22Rv1 (cell line): ENCODE measurements at regions not wholly inside any gene's neighbourhood (a gene's known extent, or its start where the extent isn't known, plus 50 kb on each side); places are given as distances from the start of the nearest gene placed in this dataset.

Experiments used
- ZFX ChIP-seq: fragments of 450-650 bp; IDR thresholded peaks from 2 replicates; pipeline ENCODE4 v1.6.1; 2017; ENCODE audit warnings: antibody characterized with exemption, borderline replicate concordance
- TF ChIP-seq, protein P1 (sequence below): fragments of 450-650 bp; IDR thresholded peaks from 2 replicates; pipeline ENCODE4 v1.5.1; 2017; ENCODE audit warnings: mild to moderate bottlenecking

DNA sequence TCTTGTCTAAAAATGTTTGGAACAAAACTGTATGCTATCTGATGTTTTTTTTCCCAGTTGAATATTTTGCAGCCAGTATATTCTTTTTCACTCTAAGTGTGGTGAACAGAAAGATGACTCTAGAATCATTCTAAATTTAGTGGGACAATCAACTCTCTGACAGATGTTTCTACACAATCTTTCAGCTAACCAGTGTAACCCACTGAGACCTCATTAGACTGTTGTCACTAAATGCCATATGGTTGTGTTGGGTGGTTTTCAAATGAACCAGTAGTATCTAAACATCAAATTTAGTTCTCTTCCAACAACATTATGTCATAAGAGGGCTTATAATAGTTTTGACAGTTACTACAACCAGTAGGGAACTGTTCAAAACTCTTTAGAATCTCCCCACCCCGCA, 129.6 kb upstream of the PRLR start:
- TF ChIP-seq, protein P1, sequence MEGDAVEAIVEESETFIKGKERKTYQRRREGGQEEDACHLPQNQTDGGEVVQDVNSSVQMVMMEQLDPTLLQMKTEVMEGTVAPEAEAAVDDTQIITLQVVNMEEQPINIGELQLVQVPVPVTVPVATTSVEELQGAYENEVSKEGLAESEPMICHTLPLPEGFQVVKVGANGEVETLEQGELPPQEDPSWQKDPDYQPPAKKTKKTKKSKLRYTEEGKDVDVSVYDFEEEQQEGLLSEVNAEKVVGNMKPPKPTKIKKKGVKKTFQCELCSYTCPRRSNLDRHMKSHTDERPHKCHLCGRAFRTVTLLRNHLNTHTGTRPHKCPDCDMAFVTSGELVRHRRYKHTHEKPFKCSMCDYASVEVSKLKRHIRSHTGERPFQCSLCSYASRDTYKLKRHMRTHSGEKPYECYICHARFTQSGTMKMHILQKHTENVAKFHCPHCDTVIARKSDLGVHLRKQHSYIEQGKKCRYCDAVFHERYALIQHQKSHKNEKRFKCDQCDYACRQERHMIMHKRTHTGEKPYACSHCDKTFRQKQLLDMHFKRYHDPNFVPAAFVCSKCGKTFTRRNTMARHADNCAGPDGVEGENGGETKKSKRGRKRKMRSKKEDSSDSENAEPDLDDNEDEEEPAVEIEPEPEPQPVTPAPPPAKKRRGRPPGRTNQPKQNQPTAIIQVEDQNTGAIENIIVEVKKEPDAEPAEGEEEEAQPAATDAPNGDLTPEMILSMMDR, result no peak
- no peak for TF ChIP-seq ZFX
